HG03175 (cell line): ENCODE measurements at regions not wholly inside any gene's neighbourhood (a gene's known extent, or its start where the extent isn't known, plus 50 kb on each side); places are given as distances from the start of the nearest gene placed in this dataset.
"Not testable (repeated sequence)": the region's sequence is repeated elsewhere in the genome, so short reads cannot be mapped to it uniquely, and the experiment has no call there.

Source experiments
- ATAC-seq: cut with Tn5 transposase; IDR thresholded peaks from one replicate; pipeline ENCODE4 v1.9.1; 2021; ENCODE audit warnings: mild to moderate bottlenecking, moderate library complexity; ENCODE audit not compliant: unreplicated experiment

GRCh38 chr3:84666468-84666867, 292.3 kb upstream of the CADM2 start:
- ATAC-seq: no peak

- no peak for ATAC-seq
Observed at GRCh38 chr3:84679211-84679610, 279.6 kb upstream of the CADM2 start.

- no peak for ATAC-seq
Observed at GRCh38 chr3:84680700-84681099, 278.1 kb upstream of the CADM2 start.

- no peak for ATAC-seq
Observed at GRCh38 chr3:84683493-84683892, 275.3 kb upstream of the CADM2 start.

GRCh38 chr3:84685467-84685866, 273.3 kb upstream of the CADM2 start:
- no peak for ATAC-seq

- ATAC-seq: no peak
Observed at GRCh38 chr3:84692261-84692660, 266.5 kb upstream of the CADM2 start.

GRCh38 chr3:84710288-84710687, 248.5 kb upstream of the CADM2 start:
- ATAC-seq: not testable (repeated sequence)

- ATAC-seq: no peak
Observed at GRCh38 chr3:84717894-84718293, 240.9 kb upstream of the CADM2 start.

GRCh38 chr3:84724877-84725276, 233.9 kb upstream of the CADM2 start:
- ATAC-seq: peak; percentile 98

- no peak for ATAC-seq
Observed at GRCh38 chr3:84727616-84728015, 231.2 kb upstream of the CADM2 start.

GRCh38 chr3:84734731-84735130, 224.1 kb upstream of the CADM2 start:
- ATAC-seq: not testable (repeated sequence)

- no peak for ATAC-seq
Observed at GRCh38 chr3:84738086-84738485, 220.7 kb upstream of the CADM2 start.

- ATAC-seq: no peak
Observed at GRCh38 chr3:84742915-84743425, 215.8 kb upstream of the CADM2 start.

- no peak for ATAC-seq
Observed at GRCh38 chr3:84744130-84744529, 214.7 kb upstream of the CADM2 start.

GRCh38 chr3:84755860-84756259, 202.9 kb upstream of the CADM2 start:
- no peak for ATAC-seq

- no peak for ATAC-seq
Observed at GRCh38 chr3:84759361-84759760, 199.4 kb upstream of the CADM2 start.

GRCh38 chr3:84772841-84773240, 185.9 kb upstream of the CADM2 start:
- ATAC-seq: no peak

- ATAC-seq: no peak
Observed at GRCh38 chr3:84783281-84783680, 175.5 kb upstream of the CADM2 start.

- no peak for ATAC-seq
Observed at GRCh38 chr3:84789961-84790360, 168.8 kb upstream of the CADM2 start.

- ATAC-seq: no peak
Observed at GRCh38 chr3:84806958-84807357, 151.8 kb upstream of the CADM2 start.

- no peak for ATAC-seq
Observed at GRCh38 chr3:84820126-84820525, 138.7 kb upstream of the CADM2 start.

GRCh38 chr3:84820906-84821305, 137.9 kb upstream of the CADM2 start:
- no peak for ATAC-seq

GRCh38 chr3:84825817-84826216, 133.0 kb upstream of the CADM2 start:
- no peak for ATAC-seq

- ATAC-seq: no peak
Observed at GRCh38 chr3:84830476-84830875, 128.3 kb upstream of the CADM2 start.
